MV-4-11 (cell line): ENCODE measurements at regions not wholly inside any gene's neighbourhood (a gene's known extent, or its start where the extent isn't known, plus 50 kb on each side); places are given as distances from the start of the nearest gene placed in this dataset.

ENCODE experiments used
- DNase-seq: peaks from one replicate; lab custom pipeline; 2025; lab: John Stamatoyannopoulos, UW

- DNase-seq: no peak
Observed at GRCh38 chr7:53699215-53699837, 663.9 kb downstream of the POM121L12 start.

DNA sequence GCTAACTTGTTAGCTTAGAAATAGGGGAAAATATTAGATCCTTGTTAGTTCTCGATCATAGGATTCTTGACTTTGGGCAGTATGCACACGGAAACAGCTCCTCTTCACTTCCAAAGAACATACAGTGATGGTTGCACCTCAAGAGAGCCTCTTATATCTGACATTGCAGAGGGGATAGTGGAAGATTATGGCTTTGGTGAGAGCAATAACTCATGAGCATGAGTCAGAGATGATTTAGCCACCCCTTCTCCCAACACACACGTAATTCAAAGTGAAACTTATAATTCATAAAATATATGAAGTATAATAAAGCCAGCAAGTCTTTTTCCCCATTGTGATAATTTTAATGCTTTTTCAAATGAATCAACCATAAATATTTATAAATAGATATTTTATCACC lies 683.7 kb downstream of the POM121L12 start:
- no peak for DNase-seq

GRCh38 chr7:53740971-53741370 lies 705.5 kb downstream of the POM121L12 start:
- no peak for DNase-seq

DNA sequence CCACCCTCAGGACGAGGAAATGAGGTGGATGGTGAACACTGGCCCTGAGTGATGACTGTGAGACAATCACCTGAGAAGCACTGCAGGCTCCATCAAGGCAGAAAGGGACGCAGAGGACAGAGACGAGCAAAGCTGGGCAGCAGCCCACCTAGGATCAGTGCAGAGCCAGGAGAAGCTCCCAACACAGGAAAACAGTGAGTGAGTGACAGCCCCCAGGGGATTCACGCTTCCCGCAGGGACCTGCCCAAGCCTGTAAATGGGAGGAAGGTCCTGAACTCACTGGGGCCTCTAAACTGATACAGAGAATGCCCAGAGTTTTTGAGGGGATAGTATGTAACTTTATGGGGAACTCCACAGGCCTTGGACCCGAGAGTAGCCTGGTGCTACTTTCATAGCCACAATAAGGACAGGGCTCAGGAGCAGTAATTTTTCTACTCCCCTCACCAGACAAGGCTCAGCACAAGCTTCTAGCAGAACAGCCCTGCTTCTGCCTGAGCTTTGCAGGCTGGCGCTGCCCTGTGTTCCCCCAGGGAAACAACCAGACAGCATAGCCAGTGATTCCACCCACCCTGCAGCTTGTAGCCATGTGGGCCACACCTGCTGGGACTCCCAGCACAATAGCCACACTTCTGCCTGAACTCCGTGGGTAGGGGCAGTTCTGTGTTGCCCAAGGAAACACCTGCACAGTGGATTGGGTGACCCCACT lies 708.4 kb downstream of the POM121L12 start:
- DNase-seq: no peak

- DNase-seq: no peak
Observed at GRCh38 chr7:53744403-53744760, 708.9 kb downstream of the POM121L12 start.

DNA sequence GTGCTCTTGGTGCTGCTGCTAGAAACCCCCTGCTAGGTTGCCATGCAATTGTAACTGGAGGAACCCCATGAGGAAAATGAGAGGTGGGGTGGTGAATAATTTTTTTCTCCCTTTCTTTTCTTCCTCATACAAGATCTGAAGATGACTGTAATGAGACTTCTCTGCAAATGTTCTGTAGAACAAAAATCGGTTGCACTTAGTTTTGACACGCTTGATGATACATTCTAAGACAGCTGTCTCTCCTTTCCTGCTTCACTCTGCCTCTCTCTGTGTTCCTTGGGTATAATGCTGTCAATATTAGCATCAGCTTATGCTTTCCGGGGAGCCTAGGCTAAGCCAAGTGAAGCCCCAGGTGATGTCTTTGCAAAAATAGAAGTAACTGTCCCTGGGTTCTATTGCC lies 721.5 kb downstream of the POM121L12 start:
- DNase-seq: no peak

GRCh38 chr7:53768186-53768585 lies 732.8 kb downstream of the POM121L12 start:
- DNase-seq: no peak

- no peak for DNase-seq
Observed at GRCh38 chr7:53771701-53772100, 736.3 kb downstream of the POM121L12 start.

DNA sequence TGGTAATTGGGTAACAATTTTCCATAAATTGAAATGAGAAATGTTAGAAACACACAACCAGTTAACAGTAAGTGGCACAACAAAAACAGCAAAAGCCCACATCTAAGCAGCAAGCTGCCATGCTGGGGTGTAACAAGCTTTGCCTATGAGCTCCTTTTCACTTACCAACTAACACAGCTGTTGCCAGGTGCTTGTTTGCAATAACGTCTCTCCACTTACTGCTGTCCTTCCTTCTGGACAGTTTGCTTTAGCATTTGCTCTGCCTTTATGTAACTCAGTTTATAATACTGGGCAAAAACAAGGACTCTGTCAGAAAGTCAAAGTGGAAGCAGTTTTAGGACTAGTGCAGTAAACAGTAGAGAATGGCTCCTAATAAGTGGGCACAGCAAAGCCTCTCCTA lies 740.9 kb downstream of the POM121L12 start:
- no peak for DNase-seq

- DNase-seq: no peak
Observed at GRCh38 chr7:53789741-53790140, 752.4 kb upstream of the VSTM2A start.

DNA sequence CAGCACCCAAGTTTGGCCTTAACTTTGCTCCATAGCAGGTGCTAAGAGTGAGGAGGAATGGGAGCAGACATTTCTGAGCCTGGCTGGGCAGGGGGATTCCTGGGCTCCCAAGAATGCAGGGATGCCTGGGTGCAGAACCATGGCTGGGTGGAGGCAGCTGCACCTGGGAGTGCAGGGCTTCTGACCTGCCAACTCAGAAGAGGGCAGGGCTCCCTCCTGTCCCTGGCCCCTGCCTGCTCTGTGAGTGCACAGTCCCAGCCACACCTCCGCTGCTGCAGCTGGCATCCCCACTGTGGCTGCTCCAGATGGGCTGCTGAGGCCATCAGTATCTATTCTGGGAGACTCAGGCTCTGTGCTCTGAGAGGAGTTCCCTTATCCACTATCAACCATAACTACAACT lies 747.4 kb upstream of the VSTM2A start:
- no peak for DNase-seq

- no peak for DNase-seq
Observed at GRCh38 chr7:53800746-53801145, 741.4 kb upstream of the VSTM2A start.

- no peak for DNase-seq
Observed at GRCh38 chr7:53806119-53806518, 736.1 kb upstream of the VSTM2A start.

GRCh38 chr7:53811555-53812079 lies 730.6 kb upstream of the VSTM2A start:
- DNase-seq: no peak

DNA sequence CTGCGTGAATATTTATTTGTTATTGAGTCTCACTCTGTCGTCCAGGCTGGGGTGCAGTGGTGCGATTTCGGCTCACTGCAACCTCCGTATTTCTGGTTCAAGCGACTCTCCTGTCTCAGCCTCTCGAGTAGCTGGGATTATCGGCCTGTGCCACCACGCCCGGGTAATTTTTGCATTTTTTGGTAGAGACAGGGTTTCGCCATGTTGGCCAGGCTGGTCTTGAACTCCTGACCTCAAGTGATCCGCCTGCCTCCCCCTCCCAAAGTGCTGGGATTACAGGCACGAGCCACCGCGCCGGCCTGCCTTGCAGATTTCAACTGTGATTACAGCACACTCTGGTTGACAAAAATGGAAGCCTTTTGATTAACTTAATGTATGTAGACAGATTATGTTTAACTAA lies 730.0 kb upstream of the VSTM2A start:
- no peak for DNase-seq

DNA sequence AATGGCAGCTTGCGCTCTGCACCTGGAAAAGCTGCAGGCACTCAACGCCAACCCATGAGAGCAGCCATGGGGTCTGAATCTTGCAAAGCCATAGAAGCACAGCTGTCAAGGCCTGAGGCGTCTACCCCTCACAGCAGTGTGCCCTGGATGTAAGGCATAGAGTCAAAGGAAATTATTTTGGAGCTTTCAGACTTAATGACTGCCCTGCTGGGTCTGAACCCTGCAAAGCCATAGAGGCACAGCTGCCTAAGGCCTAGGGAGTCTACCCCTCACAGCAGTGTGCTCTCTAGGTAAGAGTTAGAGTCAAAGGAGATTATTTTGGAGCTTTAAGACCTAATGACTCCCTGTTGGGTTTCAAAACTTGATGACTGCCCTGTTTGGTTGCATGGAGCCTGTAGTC lies 706.9 kb upstream of the VSTM2A start:
- DNase-seq: no peak

DNA sequence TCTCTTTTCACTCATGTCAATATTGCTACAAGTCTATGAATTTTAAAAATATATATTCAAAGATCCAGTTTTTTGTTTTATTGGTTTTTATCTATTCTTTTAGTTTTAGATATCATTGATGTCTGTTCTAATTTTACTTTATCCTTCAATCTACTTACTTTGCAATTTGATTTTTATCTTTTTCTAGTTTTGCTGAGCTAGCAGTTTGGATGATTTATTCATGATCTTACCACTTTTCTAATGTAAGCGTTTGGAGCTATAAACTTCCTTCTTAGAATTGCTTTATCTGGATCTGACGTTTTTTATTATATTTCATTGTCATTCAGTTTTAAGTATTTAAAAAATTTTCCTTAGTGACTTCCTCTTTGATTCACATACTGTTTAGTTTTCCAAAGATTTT lies 664.5 kb upstream of the VSTM2A start:
- no peak for DNase-seq

GRCh38 chr7:53900856-53901528 lies 641.2 kb upstream of the VSTM2A start:
- no peak for DNase-seq

- DNase-seq: no peak
Observed at GRCh38 chr7:53904355-53904754, 637.8 kb upstream of the VSTM2A start.

GRCh38 chr7:53917637-53918036 lies 624.5 kb upstream of the VSTM2A start:
- no peak for DNase-seq

- no peak for DNase-seq
Observed at GRCh38 chr7:53920011-53920410, 622.2 kb upstream of the VSTM2A start.

DNA sequence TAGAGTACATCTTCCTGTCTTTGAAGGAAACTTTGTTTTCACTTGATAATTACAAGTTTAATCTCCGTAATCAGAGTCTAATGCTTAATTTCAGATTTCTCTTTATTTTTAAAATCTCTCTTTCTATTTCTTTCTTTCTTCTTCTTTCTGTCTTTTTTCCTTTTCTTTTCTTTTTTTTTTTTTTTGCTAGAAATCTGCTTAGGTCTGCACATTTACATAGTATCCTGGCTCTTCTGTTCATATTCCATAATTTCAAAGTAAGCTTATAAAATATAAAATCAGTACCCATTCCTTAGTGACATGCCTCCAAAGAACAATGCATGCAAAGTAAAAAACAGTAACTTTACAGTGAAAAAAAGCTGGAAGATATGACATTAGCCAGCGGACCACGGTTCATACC lies 601.7 kb upstream of the VSTM2A start:
- DNase-seq: no peak

DNA sequence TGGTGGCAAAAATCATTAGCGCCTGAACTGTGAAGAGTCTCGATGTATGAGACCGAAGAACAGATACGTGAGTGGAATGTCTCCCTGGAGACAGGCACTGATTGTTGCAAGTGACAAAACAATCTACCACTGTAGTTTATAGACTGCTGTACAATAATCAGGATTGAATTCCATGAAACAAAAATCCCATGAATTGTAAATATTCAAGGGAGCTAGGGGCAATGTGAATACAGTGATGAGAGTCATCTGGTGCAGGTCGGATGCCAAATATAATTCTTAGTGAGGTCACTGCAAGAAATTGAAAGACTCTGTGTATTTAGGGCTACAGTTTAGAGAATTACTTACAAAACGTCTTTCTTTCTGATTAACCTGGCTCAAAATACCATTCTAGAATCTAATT lies 594.4 kb upstream of the VSTM2A start:
- no peak for DNase-seq
